ENCODE measurements at regions not wholly inside any gene's neighbourhood (a gene's known extent, or its start where the extent isn't known, plus 50 kb on each side); places are given as distances from the start of the nearest gene placed in this dataset.

DNA sequence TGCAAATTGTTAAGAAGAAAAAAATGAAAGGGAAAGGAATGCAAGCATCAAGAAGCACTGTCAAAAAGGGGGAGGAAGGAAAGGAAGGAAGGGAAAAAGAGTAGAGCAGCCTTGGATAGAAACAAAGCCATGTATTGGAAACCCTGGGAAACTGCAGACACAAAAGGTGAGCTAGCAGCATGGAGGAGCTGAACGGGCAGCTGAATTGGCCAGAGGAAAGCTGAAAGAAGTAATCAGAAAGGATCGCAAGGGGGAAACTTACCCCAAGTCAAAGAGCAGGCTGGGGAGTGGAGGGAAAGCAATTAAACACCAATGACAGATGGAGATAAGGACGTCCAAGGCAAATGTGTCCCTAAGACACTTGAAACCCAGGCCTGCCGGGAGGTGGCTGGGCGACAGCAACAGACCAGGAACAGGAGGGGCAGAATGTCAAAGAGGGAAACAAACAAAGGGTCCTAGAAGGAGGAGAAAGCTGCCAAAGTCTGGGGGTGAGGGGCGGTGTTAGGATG is 93.8 kb upstream of the SVIL start:
- TF ChIP-seq EZH2 (IDR thresholded peaks at IDR 0.05; ENCODE audit: borderline replicate concordance, low read depth, low read length) (no peak), EP300 (IDR thresholded peaks at IDR 0.05; ENCODE audit: low read length) (no peak), IRF2 (CRISPR knock-in tag; IDR thresholded peaks at IDR 0.05) (no peak), CHD2 (IDR thresholded peaks at IDR 0.05; ENCODE audit: low read depth, low read length) (no peak), BCOR (IDR thresholded peaks at IDR 0.05) (no peak), ZNF780A (CRISPR knock-in tag; IDR thresholded peaks at IDR 0.05) (no peak)
- TF ChIP-seq, protein P1, sequence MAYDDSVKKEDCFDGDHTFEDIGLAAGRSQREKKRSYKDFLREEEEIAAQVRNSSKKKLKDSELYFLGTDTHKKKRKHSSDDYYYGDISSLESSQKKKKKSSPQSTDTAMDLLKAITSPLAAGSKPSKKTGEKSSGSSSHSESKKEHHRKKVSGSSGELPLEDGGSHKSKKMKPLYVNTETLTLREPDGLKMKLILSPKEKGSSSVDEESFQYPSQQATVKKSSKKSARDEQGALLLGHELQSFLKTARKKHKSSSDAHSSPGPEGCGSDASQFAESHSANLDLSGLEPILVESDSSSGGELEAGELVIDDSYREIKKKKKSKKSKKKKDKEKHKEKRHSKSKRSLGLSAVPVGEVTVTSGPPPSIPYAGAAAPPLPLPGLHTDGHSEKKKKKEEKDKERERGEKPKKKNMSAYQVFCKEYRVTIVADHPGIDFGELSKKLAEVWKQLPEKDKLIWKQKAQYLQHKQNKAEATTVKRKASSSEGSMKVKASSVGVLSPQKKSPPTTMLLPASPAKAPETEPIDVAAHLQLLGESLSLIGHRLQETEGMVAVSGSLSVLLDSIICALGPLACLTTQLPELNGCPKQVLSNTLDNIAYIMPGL (CRISPR knock-in tag; IDR thresholded peaks at IDR 0.05): no peak
- TF ChIP-seq, protein P2, sequence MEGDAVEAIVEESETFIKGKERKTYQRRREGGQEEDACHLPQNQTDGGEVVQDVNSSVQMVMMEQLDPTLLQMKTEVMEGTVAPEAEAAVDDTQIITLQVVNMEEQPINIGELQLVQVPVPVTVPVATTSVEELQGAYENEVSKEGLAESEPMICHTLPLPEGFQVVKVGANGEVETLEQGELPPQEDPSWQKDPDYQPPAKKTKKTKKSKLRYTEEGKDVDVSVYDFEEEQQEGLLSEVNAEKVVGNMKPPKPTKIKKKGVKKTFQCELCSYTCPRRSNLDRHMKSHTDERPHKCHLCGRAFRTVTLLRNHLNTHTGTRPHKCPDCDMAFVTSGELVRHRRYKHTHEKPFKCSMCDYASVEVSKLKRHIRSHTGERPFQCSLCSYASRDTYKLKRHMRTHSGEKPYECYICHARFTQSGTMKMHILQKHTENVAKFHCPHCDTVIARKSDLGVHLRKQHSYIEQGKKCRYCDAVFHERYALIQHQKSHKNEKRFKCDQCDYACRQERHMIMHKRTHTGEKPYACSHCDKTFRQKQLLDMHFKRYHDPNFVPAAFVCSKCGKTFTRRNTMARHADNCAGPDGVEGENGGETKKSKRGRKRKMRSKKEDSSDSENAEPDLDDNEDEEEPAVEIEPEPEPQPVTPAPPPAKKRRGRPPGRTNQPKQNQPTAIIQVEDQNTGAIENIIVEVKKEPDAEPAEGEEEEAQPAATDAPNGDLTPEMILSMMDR (IDR thresholded peaks at IDR 0.05 in 2 of 3, conservative IDR thresholded peaks at IDR 0.05 in 1 of 3; ENCODE audit: insufficient read depth in 2 of 3, low read depth in 1 of 3, low read length in 3 of 3): no peak
- TF ChIP-seq, protein P3, sequence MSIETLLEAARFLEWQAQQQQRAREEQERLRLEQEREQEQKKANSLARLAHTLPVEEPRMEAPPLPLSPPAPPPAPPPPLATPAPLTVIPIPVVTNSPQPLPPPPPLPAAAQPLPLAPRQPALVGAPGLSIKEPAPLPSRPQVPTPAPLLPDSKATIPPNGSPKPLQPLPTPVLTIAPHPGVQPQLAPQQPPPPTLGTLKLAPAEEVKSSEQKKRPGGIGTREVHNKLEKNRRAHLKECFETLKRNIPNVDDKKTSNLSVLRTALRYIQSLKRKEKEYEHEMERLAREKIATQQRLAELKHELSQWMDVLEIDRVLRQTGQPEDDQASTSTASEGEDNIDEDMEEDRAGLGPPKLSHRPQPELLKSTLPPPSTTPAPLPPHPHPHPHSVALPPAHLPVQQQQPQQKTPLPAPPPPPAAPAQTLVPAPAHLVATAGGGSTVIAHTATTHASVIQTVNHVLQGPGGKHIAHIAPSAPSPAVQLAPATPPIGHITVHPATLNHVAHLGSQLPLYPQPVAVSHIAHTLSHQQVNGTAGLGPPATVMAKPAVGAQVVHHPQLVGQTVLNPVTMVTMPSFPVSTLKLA (conservative IDR thresholded peaks at IDR 0.05): no peak

Data from K562 (cell line).